H9 (cell line): ENCODE measurements at regions not wholly inside any gene's neighbourhood (a gene's known extent, or its start where the extent isn't known, plus 50 kb on each side); places are given as distances from the start of the nearest gene placed in this dataset.

Experiments
- DNase-seq: peaks from one replicate; pipeline ENCODE4 v3.0.0-alpha.2; 2017
- H2AFZ ChIP-seq: one replicate; pipeline ENCODE4 v1.6.1; 2013; ENCODE audit warnings: mild to moderate bottlenecking, low read length, control low read depth, moderate library complexity
- H2AK5ac ChIP-seq: 2 replicates; pipeline ENCODE4 v1.6.1; 2013; ENCODE audit warnings: low read length, control low read depth, mixed read lengths; ENCODE audit not compliant: insufficient read length
- H2BK120ac ChIP-seq: one replicate; pipeline ENCODE4 v1.6.1; 2013; ENCODE audit warnings: low read depth, mild to moderate bottlenecking, low read length, control low read depth, inconsistent platforms; ENCODE audit not compliant: poor library complexity, severe bottlenecking
- H2BK12ac ChIP-seq: 2 replicates; pipeline ENCODE4 v1.6.1; 2013; ENCODE audit warnings: low read length, control low read depth, mixed read lengths, low read depth; ENCODE audit not compliant: insufficient read length
- H2BK15ac ChIP-seq: 2 replicates; pipeline ENCODE4 v1.6.1; 2013; ENCODE audit warnings: low read depth, low read length, control low read depth
- H2BK20ac ChIP-seq: one replicate; pipeline ENCODE4 v1.6.1; 2013; ENCODE audit warnings: low read depth, mild to moderate bottlenecking, low read length, control low read depth, inconsistent platforms; ENCODE audit not compliant: poor library complexity, severe bottlenecking
- H2BK5ac ChIP-seq: 2 replicates; pipeline ENCODE4 v1.6.1; 2013; ENCODE audit warnings: low read length, control low read depth, mixed read lengths; ENCODE audit not compliant: insufficient read length
- H3K14ac ChIP-seq: 2 replicates; pipeline ENCODE4 v1.6.1; 2013; ENCODE audit warnings: low read length, control low read depth; ENCODE audit not compliant: insufficient read depth
- H3K18ac ChIP-seq: 2 replicates; pipeline ENCODE4 v1.6.1; 2013; ENCODE audit warnings: low read depth, mild to moderate bottlenecking, mixed read lengths, low read length, control low read depth; ENCODE audit not compliant: insufficient read length
- H3K23ac ChIP-seq: 2 replicates; pipeline ENCODE4 v1.6.1; 2013; ENCODE audit warnings: low read length, control low read depth, mixed read lengths, low read depth; ENCODE audit not compliant: insufficient read length
- H3K23me2 ChIP-seq: 2 replicates; pipeline ENCODE4 v1.6.1; 2013; ENCODE audit warnings: low read depth, mild to moderate bottlenecking, mixed read lengths, low read length, control low read depth; ENCODE audit not compliant: insufficient read length, poor library complexity, severe bottlenecking
- H3K27ac ChIP-seq: 2 replicates; pipeline ENCODE4 v1.5.1; 2013; ENCODE audit warnings: low read length, control low read depth, mixed read lengths, low read depth; ENCODE audit not compliant: insufficient read length
- H3K27me3 ChIP-seq: 2 replicates; pipeline ENCODE4 v1.6.1; 2013; ENCODE audit warnings: low read length, control low read depth, inconsistent platforms; ENCODE audit not compliant: insufficient read depth
- H3K4ac ChIP-seq: 2 replicates; pipeline ENCODE4 v1.6.1; 2013; ENCODE audit warnings: low read depth, mild to moderate bottlenecking, control low read depth, inconsistent platforms, low read length, moderate library complexity
- H3K4me1 ChIP-seq: 2 replicates; pipeline ENCODE4 v1.6.1; 2013; ENCODE audit warnings: low read length, control low read depth, inconsistent platforms; ENCODE audit not compliant: insufficient read depth
- H3K4me2 ChIP-seq: 2 replicates; pipeline ENCODE4 v1.6.1; 2013; ENCODE audit warnings: low read length, control low read depth, mixed read lengths; ENCODE audit not compliant: insufficient read length, insufficient read depth
- H3K56ac ChIP-seq: 2 replicates; pipeline ENCODE4 v1.6.1; 2013; ENCODE audit warnings: low read depth, mild to moderate bottlenecking, mixed read lengths, low read length, control low read depth; ENCODE audit not compliant: insufficient read length
- H3K79me1 ChIP-seq: 2 replicates; pipeline ENCODE4 v1.6.1; 2013; ENCODE audit warnings: low read depth, mild to moderate bottlenecking, moderate library complexity, low read length, control low read depth, inconsistent platforms; ENCODE audit not compliant: insufficient read depth, poor library complexity, severe bottlenecking
- H3K79me2 ChIP-seq: 2 replicates; pipeline ENCODE4 v1.6.1; 2013; ENCODE audit warnings: low read length, control low read depth, inconsistent platforms; ENCODE audit not compliant: insufficient read depth
- H3K9ac ChIP-seq: 2 replicates; pipeline ENCODE4 v1.6.1; 2013; ENCODE audit warnings: low read length, control low read depth, mixed read lengths; ENCODE audit not compliant: insufficient read length; ENCODE audit errors: extremely low read depth
- H3K9me3 ChIP-seq: one replicate; pipeline ENCODE4 v1.6.1; 2013; ENCODE audit warnings: low read depth, low read length, inconsistent platforms; ENCODE audit not compliant: control insufficient read depth
- H3T11ph ChIP-seq: one replicate; pipeline ENCODE4 v1.6.1; 2013; ENCODE audit warnings: mild to moderate bottlenecking, low read length, control low read depth, inconsistent platforms
- H4K20me1 ChIP-seq: one replicate; pipeline ENCODE4 v1.6.1; 2013; ENCODE audit not compliant: control insufficient read depth, insufficient read length, insufficient read depth
- H4K5ac ChIP-seq: 2 replicates; pipeline ENCODE4 v1.6.1; 2013; ENCODE audit warnings: low read depth, mild to moderate bottlenecking, mixed read lengths, low read length, control low read depth; ENCODE audit not compliant: insufficient read length
- H4K8ac ChIP-seq: replicated peaks from 2 replicates; pipeline ENCODE4 v1.6.1; 2013; ENCODE audit warnings: low read length, control low read depth, mixed read lengths, low read depth; ENCODE audit not compliant: insufficient read length
- H4K91ac ChIP-seq: 2 replicates; pipeline ENCODE4 v1.6.1; 2013; ENCODE audit warnings: low read depth, mild to moderate bottlenecking, moderate library complexity, mixed read lengths, low read length, control low read depth; ENCODE audit not compliant: insufficient read length
- H3K27ac Mint-ChIP-seq, 3 experiments: 2 replicates in 2 of 3; 3 replicates in 1 of 3; pipeline ENCODE4 v1.8.0; 2020 to 2021; ENCODE audit warnings: mixed read lengths in 3 of 3, mild to moderate bottlenecking in 1 of 3, moderate library complexity in 1 of 3
- H3K27me3 Mint-ChIP-seq: 2 replicates; pipeline ENCODE4 v1.8.0; 2021; ENCODE audit warnings: low read depth, mild to moderate bottlenecking, moderate library complexity, mixed read lengths
- H3K36me3 Mint-ChIP-seq, 3 experiments: 2 replicates in 2 of 3; 3 replicates in 1 of 3; pipeline ENCODE4 v1.8.0; 2020 to 2021; ENCODE audit warnings: low read depth in 3 of 3, mixed read lengths in 3 of 3; ENCODE audit not compliant: insufficient read depth in 1 of 3
- H3K4me1 Mint-ChIP-seq, 2 experiments: 2 replicates each; pipeline ENCODE4 v1.8.0; 2020; ENCODE audit warnings: mixed read lengths in 2 of 2
- H3K4me3 Mint-ChIP-seq, 2 experiments: 2 replicates in 1 of 2; 3 replicates in 1 of 2; pipeline ENCODE4 v1.8.0; 2020 to 2021; ENCODE audit warnings: mild to moderate bottlenecking in 2 of 2, mixed read lengths in 2 of 2, moderate library complexity in 1 of 2
- H3K9me3 Mint-ChIP-seq, 2 experiments: 2 replicates in 1 of 2; 3 replicates in 1 of 2; pipeline ENCODE4 v1.8.0; 2020; ENCODE audit warnings: mild to moderate bottlenecking in 2 of 2, mixed read lengths in 2 of 2, moderate library complexity in 1 of 2
- TF ChIP-seq, protein P1 (sequence below): fragments of 200-600 bp; sonication (generic); conservative IDR thresholded peaks from 3 replicates; pipeline ENCODE4 v1.8.0; 2021; ENCODE audit warnings: antibody characterized with exemption, mild to moderate bottlenecking

DNA sequence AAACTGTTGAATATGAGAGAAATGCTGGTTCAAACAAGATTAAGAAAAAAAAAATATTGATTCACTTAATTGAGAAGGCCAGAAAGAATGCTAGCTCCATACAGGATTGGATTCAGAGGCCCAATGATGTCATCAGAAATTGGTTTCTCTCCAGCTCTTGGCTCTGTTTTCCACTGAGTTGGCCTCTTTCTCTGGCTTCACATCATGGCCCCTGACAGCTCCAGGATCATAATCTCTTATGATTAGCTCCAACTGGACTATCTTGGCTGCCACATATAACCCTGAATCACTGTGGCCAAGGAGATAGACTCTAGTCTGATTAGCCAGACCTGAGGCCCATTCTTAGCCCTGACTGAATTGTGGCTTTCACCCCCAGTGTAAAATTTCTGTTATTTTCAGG, 244.7 kb upstream of the GRAMD2B start:
- H2AK5ac ChIP-seq = no peak overlapping the region
- H3T11ph ChIP-seq = no peak overlapping the region
- Mint-ChIP-seq H3K4me3 (no peak overlapping the region), H3K36me3 (peaks cover 0 to 5% (median 0%) of the 10 kb centered on the region in 3 experiments; a peak in 2 of 7 replicates), H3K4me1 (no peaks in the 10 kb centered on the region), H3K27ac (no peak overlapping the region), H3K27me3 (no peaks in the 10 kb centered on the region; the same call in 1 of the 2 replicates), H3K9me3 (no peaks in the 10 kb centered on the region; a peak in 1 of 5 replicates)
- no peak overlapping the region for H2BK12ac ChIP-seq
- no peaks in the 10 kb centered on the region for H3K9me3 ChIP-seq
- no peaks in the 10 kb centered on the region for H3K79me1 ChIP-seq
- H2BK120ac ChIP-seq = no peak overlapping the region
- H3K4me2 ChIP-seq = no peak overlapping the region
- H2BK5ac ChIP-seq = no peak overlapping the region
- H3K79me2 ChIP-seq = no peaks in the 10 kb centered on the region
- no peaks in the 10 kb centered on the region for H3K23me2 ChIP-seq
- no peak overlapping the region for H3K18ac ChIP-seq
- H4K20me1 ChIP-seq = no peaks in the 10 kb centered on the region
- no peak overlapping the region for H4K8ac ChIP-seq
- no peak overlapping the region for H4K5ac ChIP-seq
- H3K23ac ChIP-seq = no peak overlapping the region
- no peak overlapping the region for H2BK20ac ChIP-seq
- no peak overlapping the region for H3K27ac ChIP-seq
- no peak overlapping the region for H2AFZ ChIP-seq
- TF ChIP-seq, protein P1, sequence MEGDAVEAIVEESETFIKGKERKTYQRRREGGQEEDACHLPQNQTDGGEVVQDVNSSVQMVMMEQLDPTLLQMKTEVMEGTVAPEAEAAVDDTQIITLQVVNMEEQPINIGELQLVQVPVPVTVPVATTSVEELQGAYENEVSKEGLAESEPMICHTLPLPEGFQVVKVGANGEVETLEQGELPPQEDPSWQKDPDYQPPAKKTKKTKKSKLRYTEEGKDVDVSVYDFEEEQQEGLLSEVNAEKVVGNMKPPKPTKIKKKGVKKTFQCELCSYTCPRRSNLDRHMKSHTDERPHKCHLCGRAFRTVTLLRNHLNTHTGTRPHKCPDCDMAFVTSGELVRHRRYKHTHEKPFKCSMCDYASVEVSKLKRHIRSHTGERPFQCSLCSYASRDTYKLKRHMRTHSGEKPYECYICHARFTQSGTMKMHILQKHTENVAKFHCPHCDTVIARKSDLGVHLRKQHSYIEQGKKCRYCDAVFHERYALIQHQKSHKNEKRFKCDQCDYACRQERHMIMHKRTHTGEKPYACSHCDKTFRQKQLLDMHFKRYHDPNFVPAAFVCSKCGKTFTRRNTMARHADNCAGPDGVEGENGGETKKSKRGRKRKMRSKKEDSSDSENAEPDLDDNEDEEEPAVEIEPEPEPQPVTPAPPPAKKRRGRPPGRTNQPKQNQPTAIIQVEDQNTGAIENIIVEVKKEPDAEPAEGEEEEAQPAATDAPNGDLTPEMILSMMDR = no peak
- H3K27me3 ChIP-seq = no peaks in the 10 kb centered on the region
- H3K4me1 ChIP-seq = no peaks in the 10 kb centered on the region
- H2BK15ac ChIP-seq = no peak overlapping the region
- no peak overlapping the region for H3K9ac ChIP-seq
- H3K4ac ChIP-seq = no peak overlapping the region
- no peak for DNase-seq
- no peak overlapping the region for H3K14ac ChIP-seq
- H4K91ac ChIP-seq = no peak overlapping the region
- H3K56ac ChIP-seq = no peak overlapping the region
